NCI-H2081 treated with DMSO at 0.1 percent for 48 hours (cell line): ENCODE measurements at regions not wholly inside any gene's neighbourhood (a gene's known extent, or its start where the extent isn't known, plus 50 kb on each side); places are given as distances from the start of the nearest gene placed in this dataset.
"Not testable (repeated sequence)": the region's sequence is repeated elsewhere in the genome, so short reads cannot be mapped to it uniquely, and the experiment has no call there.

ENCODE experiments used
- DNase-seq: peaks from one replicate; lab custom pipeline; 2025; lab: John Stamatoyannopoulos, UW

DNA sequence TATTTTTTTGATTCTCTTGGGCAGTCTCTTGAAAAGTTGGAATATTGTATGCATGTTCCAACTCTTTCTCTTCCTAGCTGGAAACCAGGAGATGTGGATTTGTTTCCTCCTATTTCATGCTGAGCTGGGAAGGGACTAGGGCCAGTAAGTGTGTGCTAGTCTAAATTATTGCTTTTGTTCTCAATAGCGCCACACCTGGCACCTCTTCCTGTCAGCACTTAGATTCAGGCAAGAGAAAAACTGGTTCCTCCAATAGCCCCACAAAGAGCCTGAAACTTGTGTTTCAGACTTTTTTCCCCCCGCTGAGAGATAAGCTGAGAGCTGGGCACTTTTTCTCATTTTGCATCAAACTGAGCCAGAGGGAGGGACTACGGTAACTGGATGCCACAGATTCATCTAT, 353.4 kb downstream of the OLFM4 start:
- no peak for DNase-seq

GRCh38 chr13:53398051-53398450, 369.4 kb downstream of the OLFM4 start:
- DNase-seq, result no peak

DNA sequence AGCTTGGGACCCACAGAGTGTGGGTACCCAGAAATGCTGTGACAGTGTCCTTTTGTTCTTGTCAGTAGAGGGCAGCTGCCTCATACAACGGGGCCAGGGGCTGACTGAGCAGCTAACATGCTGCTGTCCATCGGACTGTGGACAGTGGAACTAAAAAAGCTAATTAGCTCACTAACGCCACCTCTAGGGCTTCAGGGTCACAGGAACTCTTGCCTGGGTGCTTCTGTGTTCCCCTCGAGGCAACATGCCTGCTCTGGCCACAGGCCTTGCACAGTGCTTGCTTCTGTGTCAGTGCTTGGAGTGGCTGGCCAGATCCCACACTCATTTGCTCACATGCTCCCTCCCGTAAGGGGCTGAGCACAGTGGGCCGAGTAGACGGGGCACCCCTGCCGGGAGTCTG, 377.0 kb downstream of the OLFM4 start:
- DNase-seq, result no peak

GRCh38 chr13:53408306-53408705, 379.7 kb downstream of the OLFM4 start:
- DNase-seq, result no peak

DNA sequence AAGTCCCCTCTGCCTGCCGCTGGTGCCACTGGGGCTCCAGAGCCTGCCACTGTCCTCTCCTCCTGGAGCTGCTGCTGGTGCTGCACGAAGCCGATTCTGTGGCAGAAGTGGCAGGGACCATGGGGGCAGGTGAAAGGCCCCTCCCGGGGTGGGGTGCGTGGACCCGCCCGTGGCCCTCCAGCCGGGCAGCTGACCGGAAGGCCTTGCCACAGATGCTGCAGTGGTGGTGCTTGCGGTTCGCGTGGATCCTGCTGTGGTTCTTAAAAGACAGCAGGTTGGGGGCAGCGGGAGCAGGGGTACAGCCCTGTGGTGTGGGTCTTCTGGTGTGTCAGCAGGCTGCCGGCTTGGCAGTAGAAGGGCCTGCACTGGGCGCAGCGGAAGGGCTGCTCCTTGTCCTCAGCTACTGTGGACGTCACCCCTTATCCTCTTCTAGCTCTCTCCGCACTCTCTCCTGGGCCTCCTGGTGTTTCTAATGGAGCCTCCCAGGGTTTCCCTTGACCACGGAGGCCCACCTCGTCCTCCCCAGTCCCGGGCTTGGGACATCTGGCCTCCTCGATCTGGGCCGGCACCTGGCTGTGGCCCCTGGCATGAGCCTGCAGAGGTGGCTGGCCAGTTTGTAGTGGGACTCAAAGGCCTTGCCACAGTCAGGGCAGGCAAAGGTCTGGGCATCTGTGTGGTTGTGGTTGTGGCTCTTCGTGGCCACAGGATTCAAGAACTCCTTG, 380.4 kb downstream of the OLFM4 start:
- no peak for DNase-seq

- no peak for DNase-seq
Measured at GRCh38 chr13:53411463-53411862, 382.9 kb downstream of the OLFM4 start.

DNA sequence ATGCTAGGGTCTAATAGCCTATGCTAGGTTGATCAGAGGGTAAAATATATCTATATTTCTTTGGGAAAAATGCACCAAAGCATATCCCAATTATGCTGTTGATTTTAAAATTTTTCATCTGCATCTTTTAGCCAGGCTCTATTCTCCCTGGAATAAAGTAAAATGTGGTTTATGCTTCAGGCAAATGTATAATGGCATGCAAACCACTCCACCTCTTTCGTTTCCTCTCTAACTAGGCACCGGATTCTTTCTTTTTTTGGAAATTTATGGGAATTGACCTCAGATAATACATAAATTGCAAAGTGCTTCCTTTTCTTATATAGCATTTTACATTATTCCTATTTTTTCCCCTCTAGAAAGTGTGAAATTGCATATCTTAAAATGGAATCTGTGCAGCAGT, 386.5 kb downstream of the OLFM4 start:
- no peak for DNase-seq

GRCh38 chr13:53417601-53418000, 389.0 kb downstream of the OLFM4 start:
- DNase-seq, result no peak

GRCh38 chr13:53422415-53422814, 393.8 kb downstream of the OLFM4 start:
- no peak for DNase-seq

GRCh38 chr13:53436396-53436795, 407.8 kb downstream of the OLFM4 start:
- DNase-seq, result no peak

DNA sequence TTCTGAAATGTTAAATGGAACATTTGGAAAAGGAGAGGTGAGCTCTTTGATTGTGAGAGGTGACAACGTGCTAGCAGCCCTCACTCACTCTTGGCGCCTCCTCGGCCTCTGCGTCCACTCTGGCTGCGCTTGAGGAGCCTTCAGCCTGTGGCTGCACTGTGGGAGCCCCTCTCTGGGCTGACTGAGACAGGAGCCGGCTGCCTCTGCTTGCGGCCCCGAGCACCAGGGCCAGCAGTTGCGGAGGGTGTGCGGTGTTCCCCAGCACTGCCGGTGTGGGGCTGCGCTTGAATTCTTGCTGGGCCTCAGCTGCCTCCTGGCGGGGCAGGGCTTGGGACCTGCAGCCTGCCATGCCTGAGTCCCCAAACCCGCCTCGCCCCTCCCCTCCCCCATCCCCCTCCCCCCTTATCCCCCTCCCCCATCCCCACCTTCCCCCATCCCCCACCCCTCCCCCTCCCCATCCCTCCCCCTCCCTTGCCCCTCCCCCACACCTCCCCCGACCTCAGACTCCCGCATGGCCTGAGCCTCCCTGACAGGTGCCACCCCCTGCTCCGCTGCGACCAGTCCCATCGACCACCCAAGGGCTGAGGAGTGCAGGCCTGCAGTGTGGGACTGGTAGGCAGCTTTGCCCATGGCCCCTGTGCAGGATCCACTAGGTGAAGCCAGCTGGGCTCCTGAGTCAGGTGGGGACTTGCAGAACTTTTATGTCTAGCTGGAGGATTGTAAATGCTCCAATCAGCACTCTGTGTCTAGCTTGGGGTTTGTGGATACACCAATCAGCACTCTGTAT, 411.0 kb downstream of the OLFM4 start:
- no peak for DNase-seq

DNA sequence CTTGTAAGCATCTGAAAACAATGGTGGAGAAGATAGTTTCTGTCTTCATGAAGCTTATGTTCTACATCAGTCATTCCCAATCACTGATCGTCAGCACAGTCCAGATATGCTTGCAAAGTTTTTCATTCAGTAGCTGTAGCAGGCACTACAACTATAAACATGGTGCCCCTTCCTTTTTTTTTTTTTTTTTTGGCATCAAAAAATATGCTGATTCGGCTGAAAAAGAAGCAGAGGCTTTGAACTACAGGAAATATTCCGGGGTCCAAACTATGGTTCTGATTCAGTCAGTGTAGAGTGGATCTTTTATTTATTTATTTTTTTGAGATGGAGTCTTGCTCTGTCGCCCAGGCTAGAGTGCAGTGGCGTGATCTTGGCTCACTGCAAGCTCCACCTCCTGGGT, 414.4 kb downstream of the OLFM4 start:
- DNase-seq, result no peak

GRCh38 chr13:53445686-53446085, 417.1 kb downstream of the OLFM4 start:
- DNase-seq, result no peak

GRCh38 chr13:53447456-53447855, 418.8 kb downstream of the OLFM4 start:
- no peak for DNase-seq

- no peak for DNase-seq
Measured at GRCh38 chr13:53447863-53448262, 419.2 kb downstream of the OLFM4 start.

- DNase-seq, result not testable (repeated sequence)
Measured at GRCh38 chr13:53452263-53452808, 423.7 kb downstream of the OLFM4 start.

DNA sequence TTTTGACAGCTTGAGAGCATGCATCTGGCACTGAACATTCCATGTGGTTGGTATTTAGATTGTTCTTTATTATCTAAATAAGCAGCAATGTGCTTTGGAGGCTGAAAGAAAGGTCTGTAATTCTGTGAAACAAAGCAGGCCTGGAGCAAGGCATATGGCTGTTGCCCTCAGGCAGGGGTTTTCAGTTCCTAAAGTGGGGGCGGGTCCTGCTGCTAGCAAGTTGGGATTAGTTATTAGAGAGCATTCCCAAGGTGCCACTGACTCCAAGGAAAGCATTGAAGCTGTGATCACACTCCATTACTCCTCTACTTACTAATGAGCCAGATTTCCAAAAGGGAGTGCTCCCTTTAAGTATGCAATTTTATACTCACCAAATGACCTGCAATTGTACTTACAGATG, 432.2 kb downstream of the OLFM4 start:
- DNase-seq, result no peak

- no peak for DNase-seq
Measured at GRCh38 chr13:53463106-53463505, 434.5 kb downstream of the OLFM4 start.

- DNase-seq, result no peak
Measured at GRCh38 chr13:53466576-53466975, 438.0 kb downstream of the OLFM4 start.

- no peak for DNase-seq
Measured at GRCh38 chr13:53473397-53473796, 444.8 kb downstream of the OLFM4 start.

DNA sequence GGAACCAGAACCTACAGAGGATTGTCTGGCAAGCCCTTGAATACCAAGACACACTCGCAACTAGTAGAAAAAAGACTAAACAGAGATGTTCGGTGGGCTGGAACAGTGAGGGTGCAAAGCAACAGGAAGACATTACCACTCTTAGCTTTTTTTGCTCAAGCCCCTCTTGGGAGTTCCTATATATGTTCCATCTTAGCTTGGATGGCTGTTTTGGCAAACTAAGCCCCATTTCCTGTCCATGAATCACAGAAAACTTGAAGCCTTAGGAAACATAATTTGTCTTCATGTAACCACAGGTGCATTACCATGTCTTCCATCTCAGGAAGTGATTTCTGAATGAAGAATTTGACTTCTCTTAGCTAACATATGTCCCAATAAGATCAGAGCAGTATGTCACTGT, 446.3 kb downstream of the OLFM4 start:
- DNase-seq, result no peak

GRCh38 chr13:53490752-53491151, 462.1 kb downstream of the OLFM4 start:
- no peak for DNase-seq

GRCh38 chr13:53494406-53494805, 465.8 kb downstream of the OLFM4 start:
- no peak for DNase-seq
